Head of caudate nucleus (tissue), 42 donors: ENCODE measurements at regions not wholly inside any gene's neighbourhood (a gene's known extent, or its start where the extent isn't known, plus 50 kb on each side); places are given as distances from the start of the nearest gene placed in this dataset.

ENCODE experiments used
- DNase-seq, 42 donors: peaks; one replicate each; pipeline versions ENCODE4 v3.0.0 to v3.0.0-alpha.2; 2020 to 2021; ENCODE audit warnings: mixed read lengths in 7 of 42
- intact Hi-C: fragments of 100-400 bp; cut with DNase I; formaldehyde crosslinking; loops from one replicate; pipeline ENCODE4 v1.15.0; 2022

- intact Hi-C loops: no loop called here
- no peak for DNase-seq
These were observed 220.0 kb downstream of the C3orf38 start for GRCh38 chr3:88369767-88370166.

GRCh38 chr3:88385090-88385489 is 235.3 kb downstream of the C3orf38 start:
- no peak for DNase-seq
- intact Hi-C loops: no loop called here

- DNase-seq: no peak
- intact Hi-C loops: no loop called here
These were observed 248.8 kb downstream of the C3orf38 start for GRCh38 chr3:88398581-88398980.

GRCh38 chr3:88403319-88403718 is 253.6 kb downstream of the C3orf38 start:
- intact Hi-C loops: no loop called here
- DNase-seq: no peak

GRCh38 chr3:88408097-88408496 is 258.3 kb downstream of the C3orf38 start:
- no peak for DNase-seq
- intact Hi-C loops: no loop called here

GRCh38 chr3:88408935-88409334 is 259.2 kb downstream of the C3orf38 start:
- intact Hi-C loops: no loop called here
- no peak for DNase-seq

- intact Hi-C loops: no loop called here
- DNase-seq: no peak
These were observed 260.5 kb downstream of the C3orf38 start for GRCh38 chr3:88410259-88410658.

- DNase-seq: no peak
- intact Hi-C loops: no loop called here
These were observed 262.6 kb downstream of the C3orf38 start for GRCh38 chr3:88412346-88412745.

GRCh38 chr3:88416436-88416835 is 266.7 kb downstream of the C3orf38 start:
- intact Hi-C loops: no loop called here
- DNase-seq: no peak

GRCh38 chr3:88418219-88418618 is 268.5 kb downstream of the C3orf38 start:
- DNase-seq: peak in 16 of 42 donors; percentile 3 to 72 (median 24)
- intact Hi-C loops: no loop called here

GRCh38 chr3:88433568-88433967 is 283.8 kb downstream of the C3orf38 start:
- intact Hi-C loops: no loop called here
- DNase-seq: no peak

- no peak for DNase-seq
- intact Hi-C loops: no loop called here
These were observed 284.2 kb downstream of the C3orf38 start for GRCh38 chr3:88434001-88434400.

GRCh38 chr3:88440701-88441100 is 290.9 kb downstream of the C3orf38 start:
- intact Hi-C loops: no loop called here

GRCh38 chr3:88443066-88443465 is 293.3 kb downstream of the C3orf38 start:
- DNase-seq: no peak
- intact Hi-C loops: no loop called here

More at GRCh38 chr3:88440701-88441100, 290.9 kb downstream of the C3orf38 start:
- DNase-seq: no peak

- intact Hi-C loops: no loop called here
- no peak for DNase-seq
These were observed 294.5 kb downstream of the C3orf38 start for GRCh38 chr3:88444251-88444650.

GRCh38 chr3:88452228-88452627 is 302.5 kb downstream of the C3orf38 start:
- intact Hi-C loops: no loop called here
- DNase-seq: no peak

GRCh38 chr3:88460369-88460768 is 310.6 kb downstream of the C3orf38 start:
- no peak for DNase-seq
- intact Hi-C loops: no loop called here

- intact Hi-C loops: no loop called here
These were observed 312.5 kb downstream of the C3orf38 start for GRCh38 chr3:88462230-88462629.

GRCh38 chr3:88467191-88467590 is 317.4 kb downstream of the C3orf38 start:
- intact Hi-C loops: no loop called here
- no peak for DNase-seq

More at GRCh38 chr3:88462230-88462629, 312.5 kb downstream of the C3orf38 start:
- DNase-seq: no peak

GRCh38 chr3:88469216-88469615 is 319.5 kb downstream of the C3orf38 start:
- intact Hi-C loops: no loop called here

GRCh38 chr3:88478460-88478859 is 328.7 kb downstream of the C3orf38 start:
- intact Hi-C loops: no loop called here

More at GRCh38 chr3:88469216-88469615, 319.5 kb downstream of the C3orf38 start:
- DNase-seq: no peak

GRCh38 chr3:88480822-88481221 is 331.1 kb downstream of the C3orf38 start:
- DNase-seq: no peak

More at GRCh38 chr3:88478460-88478859, 328.7 kb downstream of the C3orf38 start:
- DNase-seq: no peak

More at GRCh38 chr3:88480822-88481221, 331.1 kb downstream of the C3orf38 start:
- intact Hi-C loops: no loop called here
